ENCODE measurements at regions not wholly inside any gene's neighbourhood (a gene's known extent, or its start where the extent isn't known, plus 50 kb on each side); places are given as distances from the start of the nearest gene placed in this dataset.

GRCh38 chr20:60361761-60362395, 403.7 kb downstream of the CDH26 start:
- intact Hi-C loops (cut with micrococcal nuclease): no loop called here

- intact Hi-C loops (cut with micrococcal nuclease): no loop called here
Measured at GRCh38 chr20:60362531-60362930, 404.3 kb downstream of the CDH26 start.

- intact Hi-C loops (cut with micrococcal nuclease): no loop called here
Measured at GRCh38 chr20:60363698-60364097, 405.5 kb downstream of the CDH26 start.

GRCh38 chr20:60365064-60365666, 406.9 kb downstream of the CDH26 start:
- intact Hi-C loops (cut with micrococcal nuclease): no loop called here

- intact Hi-C loops (cut with micrococcal nuclease): no loop called here
Measured at GRCh38 chr20:60365882-60366281, 407.7 kb downstream of the CDH26 start.

- intact Hi-C loops (cut with micrococcal nuclease): no loop called here
Measured at GRCh38 chr20:60371384-60371783, 413.2 kb downstream of the CDH26 start.

- intact Hi-C loops (cut with micrococcal nuclease): no loop called here
Measured at GRCh38 chr20:60372275-60372674, 414.1 kb downstream of the CDH26 start.

GRCh38 chr20:60372822-60373221, 414.6 kb downstream of the CDH26 start:
- intact Hi-C loops (cut with micrococcal nuclease): no loop called here

GRCh38 chr20:60378620-60379019, 420.4 kb downstream of the CDH26 start:
- intact Hi-C loops (cut with micrococcal nuclease): no loop called here

- intact Hi-C loops (cut with micrococcal nuclease): no loop called here
Measured at GRCh38 chr20:60381643-60382400, 423.6 kb downstream of the CDH26 start.

- intact Hi-C loops (cut with micrococcal nuclease): no loop called here
Measured at GRCh38 chr20:60389441-60389840, 431.2 kb downstream of the CDH26 start.

GRCh38 chr20:60389882-60390281, 431.7 kb downstream of the CDH26 start:
- intact Hi-C loops (cut with micrococcal nuclease): no loop called here

- intact Hi-C loops (cut with micrococcal nuclease): no loop called here
Measured at GRCh38 chr20:60395991-60396390, 437.8 kb downstream of the CDH26 start.

GRCh38 chr20:60400567-60400966, 442.3 kb downstream of the CDH26 start:
- intact Hi-C loops (cut with micrococcal nuclease): no loop called here

GRCh38 chr20:60402189-60403058, 444.2 kb downstream of the CDH26 start:
- intact Hi-C loops (cut with micrococcal nuclease): no loop called here

GRCh38 chr20:60403105-60403741, 445.0 kb downstream of the CDH26 start:
- intact Hi-C loops (cut with micrococcal nuclease): no loop called here

- intact Hi-C loops (cut with micrococcal nuclease): no loop called here
Measured at GRCh38 chr20:60407011-60407771, 449.0 kb downstream of the CDH26 start.

GRCh38 chr20:60407938-60408337, 449.7 kb downstream of the CDH26 start:
- intact Hi-C loops (cut with micrococcal nuclease): no loop called here

GRCh38 chr20:60408435-60408834, 450.2 kb downstream of the CDH26 start:
- intact Hi-C loops (cut with micrococcal nuclease): no loop called here

- intact Hi-C loops (cut with micrococcal nuclease): no loop called here
Measured at GRCh38 chr20:60410618-60411264, 452.5 kb downstream of the CDH26 start.
